ENCODE measurements at regions not wholly inside any gene's neighbourhood (a gene's known extent, or its start where the extent isn't known, plus 50 kb on each side); places are given as distances from the start of the nearest gene placed in this dataset.

GRCh38 chr1:101301446-101302057, 64.7 kb downstream of the S1PR1 start:
- no peaks in the 10 kb centered on the region for H3K27me3 ChIP-seq (replicated peaks in 1 of 4; ENCODE audit: control insufficient read depth in 3 of 4, extremely low read depth in 1 of 4, insufficient read depth in 3 of 4, low read length in 3 of 4)
- no peak overlapping the region for H2AK5ac ChIP-seq (ENCODE audit: low read depth, low read length)
- H3K14ac ChIP-seq (ENCODE audit: insufficient read length) = no peak overlapping the region
- TF ChIP-seq POU5F1 (IDR thresholded peaks at IDR 0.05; ENCODE audit: low read depth, low read length) = no peak
- no peak for TF ChIP-seq BCL11A (IDR thresholded peaks at IDR 0.05; ENCODE audit: low read depth in 2 of 2, low read length in 2 of 2)
- no peak for TF ChIP-seq EGR1 (IDR thresholded peaks at IDR 0.05; ENCODE audit: borderline replicate concordance, low read depth, low read length)
- TF ChIP-seq, protein P1, sequence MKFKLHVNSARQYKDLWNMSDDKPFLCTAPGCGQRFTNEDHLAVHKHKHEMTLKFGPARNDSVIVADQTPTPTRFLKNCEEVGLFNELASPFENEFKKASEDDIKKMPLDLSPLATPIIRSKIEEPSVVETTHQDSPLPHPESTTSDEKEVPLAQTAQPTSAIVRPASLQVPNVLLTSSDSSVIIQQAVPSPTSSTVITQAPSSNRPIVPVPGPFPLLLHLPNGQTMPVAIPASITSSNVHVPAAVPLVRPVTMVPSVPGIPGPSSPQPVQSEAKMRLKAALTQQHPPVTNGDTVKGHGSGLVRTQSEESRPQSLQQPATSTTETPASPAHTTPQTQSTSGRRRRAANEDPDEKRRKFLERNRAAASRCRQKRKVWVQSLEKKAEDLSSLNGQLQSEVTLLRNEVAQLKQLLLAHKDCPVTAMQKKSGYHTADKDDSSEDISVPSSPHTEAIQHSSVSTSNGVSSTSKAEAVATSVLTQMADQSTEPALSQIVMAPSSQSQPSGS (IDR thresholded peaks at IDR 0.05; ENCODE audit: low read length) = no peak
- TF ChIP-seq TAF1 (IDR thresholded peaks at IDR 0.05; ENCODE audit: low read depth, low read length) = no peak
- TF ChIP-seq BRCA1 (IDR thresholded peaks at IDR 0.05; ENCODE audit: low read depth, low read length) = no peak
- no peak for TF ChIP-seq HDAC6 (IDR thresholded peaks at IDR 0.05; ENCODE audit: low read depth, low read length)
- no peak overlapping the region for H3K56ac ChIP-seq (replicated peaks; ENCODE audit: insufficient read length, low read depth, low read length)
- H3K4me3 ChIP-seq (ENCODE audit: extremely low read depth in 1 of 4, insufficient read depth in 2 of 4, low read depth in 3 of 4, low read length in 4 of 4) = no peak overlapping the region
- WGBS, 2 experiments (ENCODE audit: extremely low coverage in 1 of 2, insufficient coverage in 1 of 2, insufficient read length in 1 of 2, insufficient replicate concordance in 2 of 2, low coverage in 1 of 2, low lambda C conversion rate in 2 of 2, missing lambda C conversion rate in 1 of 2) = 90% methylated on average over 6 of the region's 6 CpGs; no CpG with 5 or more reads in 1 of the 2 experiments
- ChIA-PET CTCF (ENCODE audit: partially characterized antibody) (interaction anchor here (0.6 to 4.0 kb wide), 8 partner anchors 8 to 205 kb away, joined by 3 to 19 read pairs (median 8); no protein-coding TSS in a partner anchor), POLR2A (ENCODE audit: partially characterized antibody) (no interaction called here)
- H3K4me1 ChIP-seq (replicated peaks in 1 of 4; ENCODE audit: control insufficient read depth in 3 of 4, insufficient read depth in 4 of 4, low read length in 3 of 4) = no peaks in the 10 kb centered on the region
- H3K79me1 ChIP-seq (ENCODE audit: low read depth, low read length) = no peaks in the 10 kb centered on the region
- no peak overlapping the region for H4K8ac ChIP-seq (ENCODE audit: extremely low read depth, insufficient read depth, low read length)
- FAIRE-seq (no peak), DNase-seq (ENCODE audit: low read depth in 1 of 2, low spot score in 2 of 2) (no peak)
- H2BK120ac ChIP-seq (replicated peaks; ENCODE audit: low read depth, low read length) = no peak overlapping the region
- no peak overlapping the region for H3K4ac ChIP-seq (replicated peaks; ENCODE audit: insufficient read length, low read depth, low read length)
- no peak overlapping the region for H2BK5ac ChIP-seq (ENCODE audit: low read depth, low read length)
- no peak overlapping the region for H4K91ac ChIP-seq (replicated peaks; ENCODE audit: insufficient read length, low read length)
- no peak overlapping the region for H2BK20ac ChIP-seq (ENCODE audit: low read length)
- no peaks in the 10 kb centered on the region for H3K9me3 ChIP-seq (ENCODE audit: insufficient read depth in 2 of 2, low read depth in 1 of 2, low read length in 1 of 2)
- H2BK12ac ChIP-seq (ENCODE audit: low read depth, low read length) = no peak overlapping the region
- H2AFZ ChIP-seq (ENCODE audit: low read length) = peak overlapping the region; percentile 76; the same call in 1 of the 2 replicates
- H3K36me3 ChIP-seq (ENCODE audit: control insufficient read depth in 2 of 4, insufficient read depth in 4 of 4, low read length in 3 of 4) = no peaks in the 10 kb centered on the region
- no peak overlapping the region for H3K18ac ChIP-seq (ENCODE audit: extremely low read depth, low read length)
- no peaks in the 10 kb centered on the region for H3K79me2 ChIP-seq (ENCODE audit: control insufficient read depth in 1 of 2, insufficient read depth in 2 of 2, low read length in 2 of 2)
- no peak overlapping the region for H3K27ac ChIP-seq (ENCODE audit: low read depth, low read length)
- H3K23me2 ChIP-seq (ENCODE audit: low read depth, low read length) = no peaks in the 10 kb centered on the region
- H3K23ac ChIP-seq (ENCODE audit: insufficient read length) = no peak overlapping the region
- no peak overlapping the region for H4K5ac ChIP-seq (ENCODE audit: insufficient read length, low read depth, low read length)
- H2BK15ac ChIP-seq (ENCODE audit: low read length) = no peak overlapping the region
- H3K9ac ChIP-seq (replicated peaks in 1 of 4; ENCODE audit: extremely low read depth in 1 of 4, low read depth in 3 of 4, low read length in 3 of 4) = no peak overlapping the region
- no peak overlapping the region for H3K4me2 ChIP-seq (ENCODE audit: insufficient read depth in 1 of 2, low read depth in 2 of 2, low read length in 2 of 2)
- no peaks in the 10 kb centered on the region for H4K20me1 ChIP-seq (replicated peaks in 1 of 2; ENCODE audit: control insufficient read depth in 1 of 2, insufficient read depth in 2 of 2, low read length in 2 of 2)
